GM18909 (cell line): ENCODE measurements at regions not wholly inside any gene's neighbourhood (a gene's known extent, or its start where the extent isn't known, plus 50 kb on each side); places are given as distances from the start of the nearest gene placed in this dataset.
"Not testable (repeated sequence)": the region's sequence is repeated elsewhere in the genome, so short reads cannot be mapped to it uniquely, and the experiment has no call there.

Experiments used
- ATAC-seq: cut with Tn5 transposase; IDR thresholded peaks from one replicate; pipeline ENCODE4 v1.9.1; 2021; ENCODE audit warnings: mild to moderate bottlenecking; ENCODE audit not compliant: unreplicated experiment, poor library complexity

DNA sequence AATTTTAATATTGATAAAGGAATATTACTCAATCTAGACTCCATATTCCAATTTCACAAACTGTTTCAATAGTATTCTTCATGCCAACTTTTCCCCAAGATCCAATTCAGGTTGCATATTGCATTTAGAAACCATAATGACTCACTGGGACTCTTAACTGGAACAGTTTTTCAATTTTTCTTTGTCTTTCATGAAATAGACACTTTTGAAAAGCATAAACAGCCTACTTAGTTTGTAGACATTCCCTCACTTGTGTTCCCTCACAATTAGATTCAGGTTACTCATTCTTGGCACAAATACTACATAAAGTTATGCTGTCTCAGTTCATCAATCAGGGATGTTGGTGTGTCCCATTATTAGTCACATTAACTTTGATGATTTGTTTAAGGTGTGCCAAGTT lies 1768.4 kb upstream of the PIK3C3 start:
- ATAC-seq = no peak

DNA sequence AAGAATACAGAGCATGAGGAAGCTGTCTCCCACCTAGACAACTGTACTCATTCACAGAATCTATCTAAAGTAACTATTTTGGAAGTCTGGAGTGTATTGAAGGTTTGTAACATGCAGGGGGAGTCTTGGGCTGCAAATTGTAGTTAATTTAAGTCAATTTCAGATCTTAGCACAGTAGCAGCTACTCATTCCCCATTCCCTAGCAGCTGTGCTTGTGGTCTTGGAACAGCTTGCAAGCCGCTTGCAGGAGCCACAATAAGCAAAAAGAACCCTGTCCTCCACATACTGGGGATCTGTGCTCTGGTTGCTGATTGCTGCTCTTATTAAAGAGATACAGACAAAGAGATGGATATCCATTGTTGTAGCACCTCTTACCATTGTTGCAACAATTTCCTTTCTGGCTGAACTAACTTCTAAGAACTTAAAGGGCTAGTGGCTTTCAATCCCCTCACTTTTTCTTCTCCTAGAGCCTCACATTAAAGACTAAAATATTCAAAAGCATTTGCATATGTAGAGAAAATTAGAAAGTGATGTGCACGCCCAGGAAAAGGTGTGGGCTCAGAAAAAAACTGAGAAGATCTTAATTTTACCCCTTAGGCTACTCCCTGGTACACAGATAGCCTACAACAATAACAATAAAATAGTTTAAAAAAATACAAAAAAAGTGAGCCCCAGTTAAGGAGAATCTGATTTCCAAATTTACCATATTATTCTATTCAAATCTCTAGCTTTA lies 1775.1 kb upstream of the PIK3C3 start:
- no peak for ATAC-seq

DNA sequence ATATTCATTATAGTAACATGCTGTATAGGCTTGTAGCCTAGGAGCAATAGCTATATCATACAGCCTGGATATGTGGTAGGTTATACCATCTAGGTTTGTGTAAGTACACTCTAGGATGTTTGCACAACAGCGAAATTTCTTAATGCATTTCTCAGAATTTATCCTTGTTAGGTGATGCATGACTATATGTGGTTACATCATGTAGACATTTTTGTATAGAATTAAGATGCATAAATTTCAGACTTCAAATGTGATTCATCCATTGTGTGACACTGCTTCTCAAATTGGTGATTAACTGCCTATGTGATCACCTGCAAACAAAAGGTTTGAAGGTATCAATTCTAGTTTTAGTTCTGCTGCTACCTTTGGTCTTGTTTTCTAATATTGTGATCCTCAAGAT lies 1787.0 kb upstream of the PIK3C3 start:
- ATAC-seq = no peak

DNA sequence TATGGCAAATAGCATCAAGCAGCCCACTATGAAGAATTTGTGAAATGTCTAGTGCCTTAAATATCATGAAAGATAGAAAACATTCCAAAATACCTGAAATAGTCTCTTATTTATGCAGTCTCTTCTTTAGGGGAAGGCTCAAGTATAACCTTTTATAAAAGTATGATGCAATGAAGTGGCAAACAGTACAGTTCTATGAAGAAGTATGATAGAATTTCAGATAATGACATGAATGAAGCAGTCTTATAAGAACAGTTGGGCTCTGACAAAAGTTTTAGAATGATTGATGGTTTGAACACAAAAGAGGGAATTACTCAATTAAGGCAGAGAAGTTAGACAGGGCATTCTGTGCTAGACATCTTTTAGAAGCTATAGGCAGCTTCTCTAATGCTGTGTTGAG lies 1791.8 kb upstream of the PIK3C3 start:
- no peak for ATAC-seq

DNA sequence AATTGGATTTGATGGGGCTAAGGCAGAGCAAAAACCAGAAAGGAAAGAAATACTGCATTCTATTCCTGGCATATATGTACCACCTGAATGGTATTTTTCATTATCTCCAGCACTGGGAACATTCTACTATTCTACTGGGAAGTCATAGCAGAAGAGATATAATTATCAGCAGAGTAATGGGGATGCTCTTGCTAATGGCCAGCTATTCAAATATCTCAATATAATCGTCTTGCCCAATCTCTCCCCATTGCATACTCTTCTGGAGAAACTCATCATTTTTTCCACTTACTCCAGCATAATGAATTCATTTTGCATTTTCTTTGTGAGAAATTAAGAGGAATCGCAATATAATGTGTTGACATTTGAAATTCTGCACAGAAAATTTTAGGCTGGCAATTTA lies 1794.7 kb upstream of the PIK3C3 start:
- ATAC-seq = no peak

DNA sequence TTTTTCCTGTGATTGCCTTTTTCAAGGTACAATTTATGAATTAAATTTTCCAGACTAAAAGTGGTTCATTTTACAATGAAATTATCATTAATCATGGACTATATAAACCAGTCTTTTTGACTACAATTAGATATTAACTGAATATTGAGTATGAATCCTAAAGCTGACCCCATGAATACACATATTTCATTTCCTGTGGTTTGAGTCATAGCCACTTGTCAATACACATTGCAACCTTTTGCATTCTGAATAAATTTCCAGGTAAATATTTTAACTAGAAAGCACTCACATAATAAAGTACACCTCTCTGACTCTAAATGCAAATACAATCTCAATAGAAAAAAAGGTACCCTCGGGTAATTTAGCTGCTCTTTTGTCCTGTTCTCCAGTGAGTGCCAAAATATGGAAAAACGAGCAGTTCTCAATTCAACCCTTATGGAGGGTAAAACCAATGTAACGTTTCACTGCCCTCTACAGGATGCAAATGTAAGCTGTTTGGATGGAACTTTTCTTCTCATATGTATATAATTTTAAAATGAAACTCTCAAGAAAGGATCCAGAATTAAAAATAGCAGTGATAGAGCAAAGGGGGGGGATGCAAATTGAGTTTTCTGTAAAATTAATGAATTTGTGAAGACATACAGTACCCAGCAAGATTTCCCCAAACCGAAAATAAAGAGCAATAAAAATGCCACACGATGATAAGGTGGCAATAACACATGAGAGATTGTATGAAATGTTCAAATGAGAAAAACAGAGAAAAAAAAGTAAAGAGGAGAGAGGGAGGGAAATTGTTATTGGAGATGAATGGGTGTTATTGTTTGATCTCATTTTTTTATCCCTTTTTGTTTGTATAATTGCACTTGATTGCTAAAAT lies 1795.7 kb upstream of the PIK3C3 start:
- no peak for ATAC-seq

DNA sequence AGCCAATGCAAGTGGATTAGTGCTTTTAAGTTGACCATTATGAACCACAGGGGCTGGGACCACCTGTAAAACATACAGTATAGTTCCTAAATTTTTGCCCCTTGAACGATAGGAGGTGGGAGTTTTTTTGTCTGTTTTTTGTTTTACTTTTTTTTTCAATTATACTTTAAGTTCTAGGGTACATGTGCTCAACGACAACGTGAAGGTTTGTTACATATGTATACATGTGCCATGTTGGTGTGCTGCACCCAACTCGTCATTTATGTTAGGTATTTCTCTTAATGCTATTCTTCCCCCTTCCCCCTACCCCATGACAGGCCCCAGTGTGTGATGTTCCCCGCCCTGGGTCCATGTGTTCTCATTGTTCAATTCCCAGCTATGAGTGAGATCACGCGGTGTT lies 1797.9 kb upstream of the PIK3C3 start:
- ATAC-seq = no peak

DNA sequence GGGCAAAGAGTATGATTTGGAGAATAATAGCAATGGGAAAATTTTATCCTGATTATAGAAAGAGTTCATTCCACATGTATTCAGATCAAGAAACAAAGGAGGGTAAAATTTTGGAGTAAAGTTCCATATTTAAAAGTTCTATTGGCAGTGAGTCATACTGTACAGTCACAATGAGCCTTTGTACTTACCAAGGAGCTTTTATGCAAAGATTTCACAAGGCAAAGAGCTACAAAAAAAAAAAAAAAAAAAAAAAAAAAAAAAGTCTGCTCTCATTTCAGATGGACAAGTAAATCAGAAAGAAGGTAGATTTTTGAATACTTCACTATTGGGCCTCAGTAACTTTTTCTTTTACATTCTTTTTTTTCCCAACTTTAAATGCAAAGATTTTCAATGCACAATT lies 1802.2 kb upstream of the PIK3C3 start:
- no peak for ATAC-seq

DNA sequence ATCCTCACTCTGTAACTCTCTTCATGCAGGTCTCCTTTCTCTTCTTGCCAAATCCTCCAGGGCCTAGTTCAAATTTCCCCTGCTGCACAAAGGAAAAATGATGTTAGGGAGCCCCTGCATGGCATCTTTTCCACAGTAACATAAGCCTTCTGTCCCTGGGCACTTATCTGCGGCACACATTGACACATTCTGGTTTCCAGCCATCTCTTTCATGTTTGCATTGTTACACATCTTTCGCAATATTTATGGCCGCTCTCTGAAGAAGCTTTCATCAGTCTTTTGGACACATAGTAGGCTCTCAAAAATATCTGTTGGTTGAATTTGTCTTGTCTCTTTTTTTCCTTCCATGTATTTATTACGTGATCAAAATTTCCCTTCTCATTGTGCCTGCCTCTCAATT lies 1806.1 kb upstream of the PIK3C3 start:
- ATAC-seq = no peak

DNA sequence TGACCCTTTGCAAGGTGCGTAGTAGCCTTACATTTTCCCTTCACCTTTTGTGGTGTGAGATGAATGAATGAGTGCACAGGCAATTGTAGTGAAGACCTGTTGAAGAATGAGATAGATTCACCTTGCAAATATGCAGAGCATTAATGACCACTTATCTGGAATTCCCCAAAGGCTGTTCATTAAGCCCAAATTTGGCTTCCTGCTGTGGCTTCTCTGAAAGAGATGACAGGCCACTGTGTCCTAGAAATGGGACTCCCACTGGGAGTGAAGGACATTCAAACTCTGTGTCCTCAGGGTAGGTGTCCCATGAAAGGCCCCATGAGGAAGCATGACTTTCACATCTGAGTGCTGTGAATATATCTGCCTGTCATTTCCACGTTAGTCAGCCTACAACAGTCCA lies 1821.8 kb upstream of the PIK3C3 start:
- ATAC-seq = no peak

DNA sequence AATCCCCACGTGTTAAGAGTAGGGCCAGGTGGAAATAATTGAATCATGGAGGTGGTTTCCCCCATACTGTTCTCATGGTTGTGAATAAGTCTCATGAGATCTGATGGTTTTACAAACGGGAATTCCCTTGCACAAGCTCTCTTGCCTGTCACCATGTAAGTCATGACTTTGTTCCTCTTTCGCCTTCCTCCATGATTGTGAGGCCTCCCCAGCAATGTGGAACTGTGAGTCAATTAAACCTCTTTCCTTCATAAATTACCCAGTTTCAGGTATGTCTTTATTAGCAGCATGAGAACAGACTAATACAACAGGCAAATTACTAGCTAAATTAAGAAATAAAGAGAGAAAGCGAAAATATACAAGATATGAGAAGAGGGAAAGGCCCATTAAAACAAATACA lies 1822.6 kb upstream of the PIK3C3 start:
- ATAC-seq = not testable (repeated sequence)

DNA sequence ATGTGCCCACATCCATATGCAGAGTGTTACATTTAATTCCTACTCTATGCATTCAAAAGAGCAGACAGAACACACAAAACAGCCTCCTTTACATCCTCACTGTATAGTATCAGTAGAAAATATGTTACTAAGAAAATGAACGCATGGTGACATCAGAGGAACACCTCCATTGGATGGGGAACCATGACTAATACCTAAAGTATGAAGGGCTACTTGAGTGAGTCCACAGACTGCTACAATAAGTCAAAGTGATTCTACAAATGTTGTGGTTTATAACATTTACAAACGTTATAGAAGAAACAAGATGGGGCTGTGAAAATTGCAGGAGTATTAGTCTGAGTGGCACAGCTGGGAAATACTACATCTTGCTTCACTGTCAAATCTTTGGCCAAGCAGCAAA lies 1830.9 kb upstream of the PIK3C3 start:
- ATAC-seq = no peak

DNA sequence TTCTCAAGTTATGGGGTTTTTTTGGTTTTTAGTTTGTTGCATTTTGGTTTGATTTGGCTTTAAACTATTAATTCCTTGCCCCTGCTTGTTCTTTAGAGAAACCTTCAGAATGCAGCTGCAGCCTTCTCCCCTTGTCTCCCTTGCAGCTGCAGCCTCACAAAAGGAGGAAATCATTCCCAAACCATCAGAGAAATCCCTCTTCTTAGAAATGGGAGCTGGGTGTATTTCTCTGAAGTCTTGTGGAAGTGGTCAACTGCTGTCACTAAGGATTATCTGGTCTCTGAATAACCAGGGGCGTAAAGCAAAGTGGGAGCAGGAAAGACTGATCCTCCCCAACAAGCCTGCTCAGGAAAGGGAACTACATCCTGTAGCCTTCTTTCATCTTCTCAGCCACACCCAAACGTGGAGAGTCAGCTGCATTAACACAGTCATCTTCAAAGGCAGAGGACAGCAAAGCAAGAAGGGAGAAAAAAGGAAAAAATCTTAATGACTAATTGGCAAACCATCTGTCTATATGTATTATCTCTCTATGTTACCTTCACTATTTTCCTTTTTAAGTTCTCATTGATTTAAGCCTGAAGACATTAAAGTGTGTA lies 1834.1 kb upstream of the PIK3C3 start:
- no peak for ATAC-seq

DNA sequence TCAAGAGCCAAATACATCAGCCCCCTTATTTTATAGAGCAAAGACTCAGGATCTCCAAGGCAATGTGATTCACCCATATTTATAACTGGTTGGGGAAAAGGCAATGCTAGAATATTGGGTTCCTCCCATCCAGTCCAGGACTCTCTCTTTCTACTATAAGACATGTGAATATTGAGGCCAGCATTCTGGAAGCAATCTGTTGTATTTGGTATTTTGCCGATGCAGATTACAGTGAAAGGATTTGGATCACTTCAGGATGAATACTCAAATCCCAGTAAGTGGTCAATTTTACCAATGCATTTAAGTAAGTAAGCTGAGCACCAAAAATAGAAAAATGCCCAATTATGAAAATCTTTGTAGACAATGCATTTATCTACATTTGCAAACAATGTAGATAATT lies 1834.7 kb upstream of the PIK3C3 start:
- no peak for ATAC-seq

DNA sequence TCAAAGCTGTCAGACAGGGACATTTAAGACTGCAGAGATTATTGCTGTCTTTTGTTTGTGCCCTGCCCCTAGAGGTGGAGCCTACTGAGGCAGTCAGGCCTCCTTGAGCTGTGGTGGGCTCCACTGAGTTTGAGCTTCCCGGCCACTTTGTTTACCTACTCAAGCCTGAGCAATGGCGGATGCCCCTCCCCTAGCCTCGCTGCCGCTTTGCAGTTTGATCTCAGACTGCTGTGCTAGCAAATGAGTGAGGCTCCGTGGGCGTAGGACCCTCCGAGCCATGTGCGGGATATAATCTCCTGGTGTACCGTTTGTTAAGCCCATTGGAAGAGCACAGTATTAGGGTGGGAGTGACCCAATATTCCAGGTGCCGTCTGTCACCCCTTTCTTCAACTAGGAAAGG lies 1835.5 kb upstream of the PIK3C3 start:
- ATAC-seq = not testable (repeated sequence)

DNA sequence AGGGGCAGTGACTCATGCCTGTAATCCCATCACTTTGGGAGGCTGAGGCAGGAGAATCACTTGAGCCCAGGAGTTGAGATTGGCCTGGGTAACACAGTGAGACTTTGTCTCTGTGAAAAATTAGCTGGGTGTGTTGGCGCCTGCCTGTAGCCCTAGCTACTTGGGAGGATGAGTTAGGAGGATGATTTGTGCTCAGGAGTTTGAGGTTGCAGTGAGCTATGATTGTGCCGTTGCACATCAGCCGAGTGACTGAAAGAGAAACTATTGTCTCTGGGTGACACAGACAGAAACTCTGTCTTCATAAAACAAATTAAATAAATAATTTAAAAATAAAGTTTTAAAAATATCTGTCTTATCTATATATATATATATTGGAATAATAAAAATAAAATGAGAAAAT lies 1844.6 kb upstream of the PIK3C3 start:
- ATAC-seq = no peak

DNA sequence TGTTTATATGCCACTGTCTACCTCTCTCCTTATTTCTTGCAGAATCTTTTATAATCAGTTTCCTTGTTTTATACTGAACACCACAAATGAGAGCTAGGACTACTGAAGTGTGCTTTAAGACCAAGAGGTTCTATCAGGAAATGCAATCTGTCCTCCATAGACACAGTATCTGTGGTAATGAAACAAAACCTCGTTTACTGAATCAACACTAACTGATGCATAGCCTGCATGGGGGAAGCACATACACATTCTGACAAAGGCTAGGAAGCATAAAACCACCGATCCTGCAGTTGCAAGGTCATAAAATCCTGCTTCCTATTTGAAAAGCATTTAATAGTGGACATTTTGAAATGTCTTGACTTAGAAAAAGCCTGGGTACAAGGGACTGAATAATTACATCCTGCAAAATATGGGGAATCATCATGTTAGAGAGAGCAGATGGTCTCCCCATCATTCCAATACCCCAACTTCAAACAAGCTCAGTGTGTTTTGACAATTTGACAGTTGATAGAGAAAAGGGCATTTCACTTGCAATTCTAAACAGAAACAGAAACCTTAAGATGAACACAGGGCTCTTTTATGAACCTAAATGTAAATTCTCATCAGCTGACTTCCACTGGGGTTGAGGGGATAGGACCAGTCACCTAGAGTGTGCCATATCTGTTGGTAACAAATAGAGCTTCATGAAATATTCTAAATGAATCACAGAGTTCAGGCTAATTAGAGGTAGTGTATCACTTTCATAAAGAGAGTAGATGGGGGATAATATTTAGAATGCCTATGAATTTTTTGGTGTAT lies 1845.6 kb upstream of the PIK3C3 start:
- ATAC-seq = no peak

DNA sequence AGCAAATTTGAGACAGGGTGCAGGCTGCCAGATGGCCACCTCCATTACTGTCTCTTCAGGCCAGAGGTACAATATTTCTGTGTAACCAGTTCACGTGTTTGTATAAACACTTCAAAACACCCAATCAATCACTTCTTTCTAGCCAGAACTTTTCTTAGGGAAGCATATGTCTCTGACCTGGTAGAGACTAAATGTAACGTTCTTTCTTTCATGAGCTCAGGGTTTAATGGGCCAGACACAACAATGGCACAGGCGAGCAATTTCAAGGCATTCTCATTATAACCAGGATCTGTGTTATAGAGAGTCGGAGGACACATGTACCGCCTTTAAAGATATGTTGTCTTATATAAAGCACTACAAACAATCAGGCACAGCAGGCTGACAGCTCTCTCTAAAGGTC lies 1846.4 kb upstream of the PIK3C3 start:
- no peak for ATAC-seq

DNA sequence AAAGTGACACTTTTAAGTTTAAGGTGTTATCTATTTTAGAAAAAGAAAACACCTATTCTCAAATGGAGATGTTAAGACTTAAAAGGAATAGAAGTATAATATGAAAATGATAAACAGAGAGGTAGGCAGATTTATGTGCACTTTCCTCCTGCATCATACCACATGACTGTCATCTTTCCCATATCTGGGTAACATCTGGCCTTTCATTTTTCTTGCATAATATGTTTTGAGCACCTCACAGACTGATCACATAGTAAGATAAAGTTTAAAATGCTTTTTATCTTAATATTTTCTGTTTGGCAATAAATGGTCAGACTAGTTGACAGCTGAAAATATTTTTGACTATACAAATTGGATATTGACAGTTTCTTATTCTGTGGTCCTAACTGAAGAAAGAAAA lies 1852.1 kb upstream of the PIK3C3 start:
- no peak for ATAC-seq

DNA sequence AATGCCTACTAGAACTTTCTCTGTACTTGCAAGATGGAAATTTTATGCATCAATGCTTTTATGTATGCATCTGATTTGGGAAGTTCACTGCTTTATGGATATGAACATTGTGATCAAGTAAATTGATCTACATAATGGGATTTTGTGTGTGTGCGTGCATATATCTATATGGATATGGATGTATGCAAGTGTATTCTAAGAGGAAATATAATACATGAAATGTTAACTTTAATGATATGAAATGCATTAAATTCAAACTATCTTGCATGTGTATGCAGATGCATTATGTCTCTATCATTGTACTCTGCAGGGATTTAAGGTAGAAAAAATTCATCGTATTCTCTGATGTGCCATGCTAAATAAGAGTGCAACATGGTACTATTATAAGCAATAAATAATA lies 1855.4 kb upstream of the PIK3C3 start:
- ATAC-seq = no peak

DNA sequence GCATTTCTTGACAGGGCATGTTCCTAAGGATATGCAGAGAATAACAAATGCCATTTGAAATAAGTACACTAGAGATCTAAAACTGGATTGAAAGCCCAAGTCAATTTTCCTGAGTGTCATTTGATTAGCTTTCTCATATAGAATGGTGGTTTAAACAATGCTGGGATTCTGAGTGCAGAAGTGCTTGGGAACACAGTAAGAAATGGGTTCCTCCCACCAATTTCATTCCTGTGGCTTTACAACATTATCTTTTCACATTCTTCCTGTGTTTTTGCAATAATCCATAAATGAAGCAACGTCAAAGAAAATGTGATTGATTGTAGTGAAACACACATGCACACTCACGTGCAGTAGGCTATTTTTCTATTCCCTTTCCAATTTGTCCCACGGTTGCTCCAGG lies 1858.4 kb upstream of the PIK3C3 start:
- no peak for ATAC-seq
